Smooth muscle cell (in vitro differentiated cells): ENCODE measurements at regions not wholly inside any gene's neighbourhood (a gene's known extent, or its start where the extent isn't known, plus 50 kb on each side); places are given as distances from the start of the nearest gene placed in this dataset.

Source experiments
- DNase-seq: peaks from one replicate; lab custom pipeline; 2025; ENCODE audit not compliant: unreplicated experiment; lab: John Stamatoyannopoulos, UW
- H2AFZ ChIP-seq: fragments of 200-600 bp; sonication (generic); 2 replicates; pipeline ENCODE4 v1.6.0; 2016; ENCODE audit warnings: antibody characterized with exemption, low read depth, mild to moderate bottlenecking
- H3F3A ChIP-seq: fragments of 200-600 bp; sonication (generic); 2 replicates; pipeline ENCODE4 v1.6.0; 2017; ENCODE audit warnings: antibody characterized with exemption, low read depth
- H3K27ac ChIP-seq: fragments of 200-600 bp; sonication (generic); 2 replicates; pipeline ENCODE4 v1.5.1; 2016; ENCODE audit warnings: low read depth, mild to moderate bottlenecking
- H3K27me3 ChIP-seq: fragments of 200-600 bp; sonication (generic); 2 replicates; pipeline ENCODE4 v1.6.1; 2016; ENCODE audit warnings: low read depth, mild to moderate bottlenecking
- H3K36me3 ChIP-seq: fragments of 200-600 bp; sonication (generic); 2 replicates; pipeline ENCODE4 v1.5.1; 2016; ENCODE audit warnings: low read depth
- H3K4me1 ChIP-seq: fragments of 200-600 bp; sonication (generic); 2 replicates; pipeline ENCODE4 v1.5.1; 2016; ENCODE audit warnings: low read depth
- H3K4me2 ChIP-seq: fragments of 200-600 bp; sonication (generic); 2 replicates; pipeline ENCODE4 v1.6.0; 2016; ENCODE audit warnings: mild to moderate bottlenecking
- H3K4me3 ChIP-seq: fragments of 200-600 bp; sonication (generic); 2 replicates; pipeline ENCODE4 v1.5.1; 2016; ENCODE audit warnings: mild to moderate bottlenecking
- H3K79me2 ChIP-seq: fragments of 200-600 bp; sonication (generic); 2 replicates; pipeline ENCODE4 v1.6.0; 2016; ENCODE audit warnings: low read depth, mild to moderate bottlenecking
- H3K9ac ChIP-seq: fragments of 200-600 bp; sonication (generic); 2 replicates; pipeline ENCODE4 v1.6.0; 2016; ENCODE audit warnings: low read depth
- H3K9me3 ChIP-seq: fragments of 200-600 bp; sonication (generic); replicated peaks from 2 replicates; pipeline ENCODE4 v1.5.1; 2016; ENCODE audit warnings: low read depth
- H4K20me1 ChIP-seq: fragments of 200-600 bp; sonication (generic); 2 replicates; pipeline ENCODE4 v1.6.0; 2016; ENCODE audit warnings: low read depth
- WGBS: methylation state at CpG from one replicate; pipeline ENCODE4 v1.1.7; 2016; ENCODE audit warnings: low lambda C conversion rate; 5-methylcytosine and 5-hydroxymethylcytosine counted together
- TF ChIP-seq, protein P1 (sequence below): fragments of 200-600 bp; sonication (generic); IDR thresholded peaks from 2 replicates; pipeline ENCODE4 v1.5.1; 2017; ENCODE audit warnings: borderline replicate concordance, mild to moderate bottlenecking, antibody characterized with exemption; ENCODE audit not compliant: insufficient read depth, poor library complexity, severe bottlenecking

DNA sequence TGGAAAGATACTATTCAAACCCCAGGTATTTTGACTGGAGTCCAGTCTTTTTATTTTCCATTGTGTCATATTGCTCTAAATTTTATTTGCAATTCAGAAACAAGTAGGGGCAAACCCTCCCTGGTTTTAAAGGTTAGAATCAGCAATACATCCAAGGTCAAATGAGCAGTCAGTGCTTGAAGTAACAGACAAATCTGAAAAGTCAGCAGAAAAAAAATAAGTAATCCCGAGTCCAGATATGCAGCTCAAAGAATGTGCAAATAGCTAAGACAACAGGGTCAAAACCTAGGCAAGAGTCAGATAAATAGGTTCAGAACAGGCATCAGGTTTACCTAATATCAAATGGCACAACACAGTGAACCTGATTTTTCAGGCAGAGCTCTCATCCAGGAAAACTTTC, 367.0 kb downstream of the STK39 start:
- Histone ChIP-seq H4K20me1 (no peaks in the 10 kb centered on the region), H3K9me3 (no peaks in the 10 kb centered on the region), H3K27me3 (no peaks in the 10 kb centered on the region), H3K79me2 (no peaks in the 10 kb centered on the region), H3F3A (no peaks in the 10 kb centered on the region), H3K36me3 (no peaks in the 10 kb centered on the region), H2AFZ (no peak overlapping the region), H3K27ac (no peak overlapping the region), H3K4me3 (no peak overlapping the region), H3K4me2 (no peak overlapping the region), H3K9ac (no peak overlapping the region), H3K4me1 (no peaks in the 10 kb centered on the region)
- TF ChIP-seq, protein P1, sequence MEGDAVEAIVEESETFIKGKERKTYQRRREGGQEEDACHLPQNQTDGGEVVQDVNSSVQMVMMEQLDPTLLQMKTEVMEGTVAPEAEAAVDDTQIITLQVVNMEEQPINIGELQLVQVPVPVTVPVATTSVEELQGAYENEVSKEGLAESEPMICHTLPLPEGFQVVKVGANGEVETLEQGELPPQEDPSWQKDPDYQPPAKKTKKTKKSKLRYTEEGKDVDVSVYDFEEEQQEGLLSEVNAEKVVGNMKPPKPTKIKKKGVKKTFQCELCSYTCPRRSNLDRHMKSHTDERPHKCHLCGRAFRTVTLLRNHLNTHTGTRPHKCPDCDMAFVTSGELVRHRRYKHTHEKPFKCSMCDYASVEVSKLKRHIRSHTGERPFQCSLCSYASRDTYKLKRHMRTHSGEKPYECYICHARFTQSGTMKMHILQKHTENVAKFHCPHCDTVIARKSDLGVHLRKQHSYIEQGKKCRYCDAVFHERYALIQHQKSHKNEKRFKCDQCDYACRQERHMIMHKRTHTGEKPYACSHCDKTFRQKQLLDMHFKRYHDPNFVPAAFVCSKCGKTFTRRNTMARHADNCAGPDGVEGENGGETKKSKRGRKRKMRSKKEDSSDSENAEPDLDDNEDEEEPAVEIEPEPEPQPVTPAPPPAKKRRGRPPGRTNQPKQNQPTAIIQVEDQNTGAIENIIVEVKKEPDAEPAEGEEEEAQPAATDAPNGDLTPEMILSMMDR, result no peak
- no peak for DNase-seq
- WGBS, result 92% methylated on average over 1 of the region's 1 CpG

DNA sequence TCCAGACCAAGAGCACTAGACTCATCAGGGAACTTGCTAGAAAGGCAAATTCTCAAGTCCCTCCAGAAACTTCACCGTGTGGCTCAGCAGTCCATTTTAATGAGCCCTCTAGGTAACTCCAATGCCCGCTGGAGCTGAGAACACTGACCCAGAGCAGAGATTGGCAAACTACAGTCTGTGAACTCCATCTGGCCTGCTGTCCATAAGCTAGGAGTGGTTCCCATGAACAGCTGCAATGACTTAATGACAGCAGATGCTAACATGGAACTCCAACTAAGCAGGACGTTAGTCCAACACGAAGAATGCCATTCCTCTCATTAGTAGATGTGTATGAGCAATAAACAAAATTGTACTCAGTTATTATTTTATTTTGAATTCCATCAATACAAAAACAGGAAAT, 371.9 kb downstream of the STK39 start:
- H2AFZ ChIP-seq, result no peak overlapping the region
- H3K4me3 ChIP-seq, result no peak overlapping the region
- no peak for DNase-seq
- 95% methylated on average over 4 of the region's 4 CpGs for WGBS
- no peak overlapping the region for H3K4me2 ChIP-seq
- no peaks in the 10 kb centered on the region for H3K36me3 ChIP-seq
- no peaks in the 10 kb centered on the region for H3K79me2 ChIP-seq
- H3K4me1 ChIP-seq, result no peaks in the 10 kb centered on the region
- H3K9me3 ChIP-seq, result no peaks in the 10 kb centered on the region
- H3K27me3 ChIP-seq, result no peaks in the 10 kb centered on the region
- H4K20me1 ChIP-seq, result no peaks in the 10 kb centered on the region
- H3K9ac ChIP-seq, result no peak overlapping the region
- TF ChIP-seq, protein P1, result no peak
- no peaks in the 10 kb centered on the region for H3F3A ChIP-seq
- no peak overlapping the region for H3K27ac ChIP-seq

DNA sequence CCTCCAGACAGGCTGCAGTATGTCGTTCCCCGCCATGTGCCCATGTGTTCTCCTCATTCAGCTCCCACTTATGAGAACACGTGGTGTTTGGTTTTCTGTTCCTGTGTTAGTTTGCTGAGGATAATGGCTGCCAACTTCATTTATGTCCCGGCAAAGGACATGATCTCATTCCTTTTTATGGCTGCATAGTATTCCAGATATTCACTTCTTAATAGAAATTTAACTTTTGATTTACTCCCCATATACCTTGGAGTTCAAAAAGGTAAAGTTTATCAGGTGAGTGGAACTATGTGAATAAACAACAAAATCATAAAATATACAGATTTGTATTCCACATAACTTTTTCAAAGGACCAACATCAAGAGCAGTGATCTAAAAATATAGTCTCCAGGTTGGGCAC, 372.6 kb downstream of the STK39 start:
- Histone ChIP-seq H3K4me2 (no peak overlapping the region), H3K9ac (no peak overlapping the region), H3K4me1 (no peaks in the 10 kb centered on the region), H4K20me1 (no peaks in the 10 kb centered on the region), H3K79me2 (no peaks in the 10 kb centered on the region), H3K9me3 (no peaks in the 10 kb centered on the region), H3K27ac (no peak overlapping the region), H3F3A (no peaks in the 10 kb centered on the region), H3K27me3 (no peaks in the 10 kb centered on the region), H2AFZ (no peak overlapping the region), H3K36me3 (no peaks in the 10 kb centered on the region), H3K4me3 (no peak overlapping the region)
- 93% methylated on average over 4 of the region's 4 CpGs for WGBS
- DNase-seq, result no peak
- TF ChIP-seq, protein P1, result no peak

DNA sequence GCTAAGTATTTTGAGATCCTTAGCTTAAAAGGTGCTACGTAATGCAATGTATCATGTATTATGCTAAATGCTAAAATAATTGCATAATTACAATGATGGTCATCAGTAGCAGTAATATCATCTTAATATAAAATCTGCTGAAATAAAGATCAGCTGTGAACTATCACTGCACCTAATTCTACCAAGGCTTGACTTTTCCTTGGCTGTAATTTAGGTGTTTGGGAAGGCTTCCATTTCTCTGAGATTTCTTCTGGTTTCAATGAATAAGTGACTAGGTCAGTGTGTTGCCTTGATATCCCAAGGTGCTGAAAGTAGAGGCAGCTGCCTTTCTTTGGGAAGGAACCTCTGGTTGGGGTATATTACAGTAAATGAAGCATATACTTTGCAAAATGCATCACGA, 376.1 kb downstream of the STK39 start:
- no peaks in the 10 kb centered on the region for H3K27me3 ChIP-seq
- H3F3A ChIP-seq, result no peaks in the 10 kb centered on the region
- H3K79me2 ChIP-seq, result no peaks in the 10 kb centered on the region
- H3K27ac ChIP-seq, result no peak overlapping the region
- H3K4me3 ChIP-seq, result no peak overlapping the region
- no peak for DNase-seq
- 94% methylated on average over 2 of the region's 2 CpGs for WGBS
- no peaks in the 10 kb centered on the region for H3K36me3 ChIP-seq
- H2AFZ ChIP-seq, result no peak overlapping the region
- no peak overlapping the region for H3K4me2 ChIP-seq
- TF ChIP-seq, protein P1, result no peak
- H3K4me1 ChIP-seq, result no peaks in the 10 kb centered on the region
- H3K9me3 ChIP-seq, result no peaks in the 10 kb centered on the region
- no peaks in the 10 kb centered on the region for H4K20me1 ChIP-seq
- no peak overlapping the region for H3K9ac ChIP-seq
